ENCODE measurements at regions not wholly inside any gene's neighbourhood (a gene's known extent, or its start where the extent isn't known, plus 50 kb on each side); places are given as distances from the start of the nearest gene placed in this dataset.

DNA sequence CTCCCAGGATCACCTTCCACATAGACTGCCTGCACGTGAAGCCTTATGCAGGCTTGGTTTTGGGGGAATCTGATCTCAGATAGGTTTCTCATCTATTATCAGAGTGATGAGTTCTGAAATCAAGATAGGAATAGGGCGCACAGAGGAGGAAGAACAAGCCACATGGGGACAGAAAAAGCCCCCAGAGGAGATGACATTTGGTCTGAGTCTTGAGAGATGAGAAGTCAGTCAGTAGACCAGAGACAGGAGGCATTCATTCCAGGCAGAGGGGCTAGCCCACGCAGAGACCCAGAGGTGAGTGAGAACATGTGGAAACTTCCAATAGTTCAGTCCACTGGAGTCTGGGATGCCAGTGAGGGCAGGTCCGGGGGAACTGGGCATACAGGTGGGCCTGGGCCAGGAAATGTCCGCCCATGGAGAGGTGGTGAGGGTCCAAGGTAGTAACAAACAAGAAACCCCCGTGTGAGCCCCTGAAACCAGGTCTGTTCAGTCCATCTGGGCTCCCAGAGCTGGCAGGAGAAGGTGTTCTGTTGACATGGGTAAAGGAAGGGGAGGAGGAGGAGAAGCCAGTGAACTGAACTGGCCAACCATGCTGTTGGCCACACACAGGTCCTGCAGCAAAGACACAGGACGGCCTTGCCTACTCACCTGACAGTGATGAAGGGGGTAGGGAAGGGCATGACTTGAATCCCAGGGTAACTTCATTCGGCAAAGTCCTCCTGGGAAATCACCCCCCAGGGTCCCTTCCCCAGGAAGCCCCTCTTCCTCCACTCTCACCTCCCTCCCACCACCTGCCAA lies 69.3 kb upstream of the SMNDC1 start:
- TF ChIP-seq, protein P1, sequence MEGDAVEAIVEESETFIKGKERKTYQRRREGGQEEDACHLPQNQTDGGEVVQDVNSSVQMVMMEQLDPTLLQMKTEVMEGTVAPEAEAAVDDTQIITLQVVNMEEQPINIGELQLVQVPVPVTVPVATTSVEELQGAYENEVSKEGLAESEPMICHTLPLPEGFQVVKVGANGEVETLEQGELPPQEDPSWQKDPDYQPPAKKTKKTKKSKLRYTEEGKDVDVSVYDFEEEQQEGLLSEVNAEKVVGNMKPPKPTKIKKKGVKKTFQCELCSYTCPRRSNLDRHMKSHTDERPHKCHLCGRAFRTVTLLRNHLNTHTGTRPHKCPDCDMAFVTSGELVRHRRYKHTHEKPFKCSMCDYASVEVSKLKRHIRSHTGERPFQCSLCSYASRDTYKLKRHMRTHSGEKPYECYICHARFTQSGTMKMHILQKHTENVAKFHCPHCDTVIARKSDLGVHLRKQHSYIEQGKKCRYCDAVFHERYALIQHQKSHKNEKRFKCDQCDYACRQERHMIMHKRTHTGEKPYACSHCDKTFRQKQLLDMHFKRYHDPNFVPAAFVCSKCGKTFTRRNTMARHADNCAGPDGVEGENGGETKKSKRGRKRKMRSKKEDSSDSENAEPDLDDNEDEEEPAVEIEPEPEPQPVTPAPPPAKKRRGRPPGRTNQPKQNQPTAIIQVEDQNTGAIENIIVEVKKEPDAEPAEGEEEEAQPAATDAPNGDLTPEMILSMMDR (IDR thresholded peaks at IDR 0.05; ENCODE audit: poor library complexity, severe bottlenecking), result no peak
- no peak for TF ChIP-seq EZH2 (IDR thresholded peaks at IDR 0.05; ENCODE audit: borderline replicate concordance, insufficient read depth, low read length, poor library complexity, severe bottlenecking)
- no peak for TF ChIP-seq TAF1 (IDR thresholded peaks at IDR 0.05; ENCODE audit: low read depth)
- no peak for TF ChIP-seq EP300 (conservative IDR thresholded peaks at IDR 0.05; ENCODE audit: poor library complexity, severe bottlenecking)
- no peak for TF ChIP-seq MXI1 (conservative IDR thresholded peaks at IDR 0.05; ENCODE audit: poor library complexity, severe bottlenecking)
- TF ChIP-seq, protein P2, sequence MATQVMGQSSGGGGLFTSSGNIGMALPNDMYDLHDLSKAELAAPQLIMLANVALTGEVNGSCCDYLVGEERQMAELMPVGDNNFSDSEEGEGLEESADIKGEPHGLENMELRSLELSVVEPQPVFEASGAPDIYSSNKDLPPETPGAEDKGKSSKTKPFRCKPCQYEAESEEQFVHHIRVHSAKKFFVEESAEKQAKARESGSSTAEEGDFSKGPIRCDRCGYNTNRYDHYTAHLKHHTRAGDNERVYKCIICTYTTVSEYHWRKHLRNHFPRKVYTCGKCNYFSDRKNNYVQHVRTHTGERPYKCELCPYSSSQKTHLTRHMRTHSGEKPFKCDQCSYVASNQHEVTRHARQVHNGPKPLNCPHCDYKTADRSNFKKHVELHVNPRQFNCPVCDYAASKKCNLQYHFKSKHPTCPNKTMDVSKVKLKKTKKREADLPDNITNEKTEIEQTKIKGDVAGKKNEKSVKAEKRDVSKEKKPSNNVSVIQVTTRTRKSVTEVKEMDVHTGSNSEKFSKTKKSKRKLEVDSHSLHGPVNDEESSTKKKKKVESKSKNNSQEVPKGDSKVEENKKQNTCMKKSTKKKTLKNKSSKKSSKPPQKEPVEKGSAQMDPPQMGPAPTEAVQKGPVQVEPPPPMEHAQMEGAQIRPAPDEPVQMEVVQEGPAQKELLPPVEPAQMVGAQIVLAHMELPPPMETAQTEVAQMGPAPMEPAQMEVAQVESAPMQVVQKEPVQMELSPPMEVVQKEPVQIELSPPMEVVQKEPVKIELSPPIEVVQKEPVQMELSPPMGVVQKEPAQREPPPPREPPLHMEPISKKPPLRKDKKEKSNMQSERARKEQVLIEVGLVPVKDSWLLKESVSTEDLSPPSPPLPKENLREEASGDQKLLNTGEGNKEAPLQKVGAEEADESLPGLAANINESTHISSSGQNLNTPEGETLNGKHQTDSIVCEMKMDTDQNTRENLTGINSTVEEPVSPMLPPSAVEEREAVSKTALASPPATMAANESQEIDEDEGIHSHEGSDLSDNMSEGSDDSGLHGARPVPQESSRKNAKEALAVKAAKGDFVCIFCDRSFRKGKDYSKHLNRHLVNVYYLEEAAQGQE (IDR thresholded peaks at IDR 0.05; ENCODE audit: borderline replicate concordance), result no peak
- TF ChIP-seq POLR2AphosphoS5 (IDR thresholded peaks at IDR 0.05), result no peak
- TF ChIP-seq RAD21 (conservative IDR thresholded peaks at IDR 0.05), result no peak
- no peak for TF ChIP-seq SMC3 (conservative IDR thresholded peaks at IDR 0.05; ENCODE audit: poor library complexity)

Data from neural cell (in vitro differentiated cells).